Liver (tissue), 8 donors: ENCODE measurements at regions not wholly inside any gene's neighbourhood (a gene's known extent, or its start where the extent isn't known, plus 50 kb on each side); places are given as distances from the start of the nearest gene placed in this dataset.

Experiments
- DNase-seq: peaks from one replicate; pipeline ENCODE4 v3.0.0-alpha.2; 2017; ENCODE audit warnings: low spot score
- H3K27ac ChIP-seq, 2 donors: one replicate each; pipeline ENCODE4 v1.7.0; 2013; ENCODE audit warnings: inconsistent platforms in 2 of 2, low read length in 2 of 2, control low read depth in 1 of 2, low read depth in 1 of 2, mild to moderate bottlenecking in 1 of 2
- H3K27me3 ChIP-seq, 4 donors: one replicate each; pipeline versions ENCODE4 v1.6.1 to v1.7.0; 2013; ENCODE audit warnings: low read length in 3 of 4, inconsistent platforms in 1 of 4, mild to moderate bottlenecking in 1 of 4, moderate library complexity in 1 of 4; ENCODE audit not compliant: control insufficient read depth in 4 of 4, insufficient read depth in 4 of 4
- H3K36me3 ChIP-seq, 4 donors: one replicate each; pipeline versions ENCODE4 v1.6.1 to v1.7.0; 2013; ENCODE audit warnings: low read length in 3 of 4, mild to moderate bottlenecking in 3 of 4, low read depth in 1 of 4, moderate library complexity in 1 of 4; ENCODE audit not compliant: control insufficient read depth in 4 of 4, insufficient read depth in 3 of 4
- H3K4me1 ChIP-seq, 4 donors: one replicate each; pipeline versions ENCODE4 v1.6.1 to v1.7.0; 2013; ENCODE audit warnings: low read length in 3 of 4, mild to moderate bottlenecking in 3 of 4, moderate library complexity in 1 of 4; ENCODE audit not compliant: control insufficient read depth in 4 of 4, insufficient read depth in 4 of 4
- H3K4me3 ChIP-seq, 3 donors: one replicate each; pipeline versions ENCODE4 v1.6.1 to v1.7.0; 2013; ENCODE audit warnings: low read length in 3 of 3, control low read depth in 1 of 3, low read depth in 1 of 3, mild to moderate bottlenecking in 1 of 3
- H3K9ac ChIP-seq, 2 donors: one replicate each; pipeline ENCODE4 v1.7.0; 2013; ENCODE audit warnings: low read length in 2 of 2, mild to moderate bottlenecking in 2 of 2, moderate library complexity in 2 of 2, control low read depth in 1 of 2, low read depth in 1 of 2
- H3K9me3 ChIP-seq, 4 donors: one replicate each; pipeline versions ENCODE4 v1.6.1 to v1.7.0; 2013; ENCODE audit warnings: low read length in 3 of 4; ENCODE audit not compliant: control insufficient read depth in 4 of 4
- ATF3 ChIP-seq: IDR thresholded peaks from 2 replicates; pipeline ENCODE4 v1.6.1; 2016; ENCODE audit warnings: antibody characterized with exemption
- CTCF ChIP-seq: fragments of 150-350 bp; IDR thresholded peaks from 2 replicates; pipeline ENCODE4 v1.5.1; 2017; ENCODE audit warnings: improper control_type of control experiment, low read depth, low read length; ENCODE audit not compliant: missing input control
- EGR1 ChIP-seq, 2 donors: IDR thresholded peaks; 2 replicates each; pipeline ENCODE4 v1.6.1; 2016 to 2018; ENCODE audit warnings: antibody characterized with exemption in 2 of 2, low read depth in 2 of 2
- FOXA1 ChIP-seq: IDR thresholded peaks from 2 replicates; pipeline ENCODE4 v1.6.1; 2016; ENCODE audit warnings: antibody characterized with exemption
- FOXA2 ChIP-seq: IDR thresholded peaks from 2 replicates; pipeline ENCODE4 v1.6.1; 2016; ENCODE audit warnings: antibody characterized with exemption
- GABPA ChIP-seq, 2 donors: IDR thresholded peaks in 1 of 2; conservative IDR thresholded peaks in 1 of 2; 2 replicates each; pipeline ENCODE4 v1.6.1; 2016; ENCODE audit warnings: antibody characterized with exemption in 2 of 2, mild to moderate bottlenecking in 1 of 2, moderate library complexity in 1 of 2
- HNF4A ChIP-seq, 2 donors: conservative IDR thresholded peaks; 2 replicates each; pipeline ENCODE4 v1.6.1; 2016; ENCODE audit warnings: antibody characterized with exemption in 2 of 2, mild to moderate bottlenecking in 2 of 2
- HNF4G ChIP-seq: IDR thresholded peaks from 2 replicates; pipeline ENCODE4 v1.6.1; 2016; ENCODE audit warnings: antibody characterized with exemption
- JUND ChIP-seq, 2 donors: IDR thresholded peaks; 2 replicates each; pipeline ENCODE4 v1.6.1; 2016; ENCODE audit warnings: antibody characterized with exemption in 2 of 2
- MAX ChIP-seq: IDR thresholded peaks from 2 replicates; pipeline ENCODE4 v1.6.1; 2016; ENCODE audit warnings: antibody characterized with exemption
- NR2F2 ChIP-seq: IDR thresholded peaks from 2 replicates; pipeline ENCODE4 v1.6.1; 2016; ENCODE audit warnings: antibody characterized with exemption
- RAD21 ChIP-seq, 2 donors: IDR thresholded peaks; 2 replicates each; pipeline ENCODE4 v1.6.1; 2016; ENCODE audit warnings: antibody characterized with exemption in 2 of 2, mild to moderate bottlenecking in 2 of 2
- REST ChIP-seq: IDR thresholded peaks from 2 replicates; pipeline ENCODE4 v1.6.1; 2016; ENCODE audit warnings: antibody characterized with exemption, mild to moderate bottlenecking
- RXRA ChIP-seq, 2 donors: IDR thresholded peaks; 2 replicates each; pipeline ENCODE4 v1.6.1; 2017 to 2018; ENCODE audit warnings: antibody characterized with exemption in 2 of 2, mild to moderate bottlenecking in 1 of 2
- SP1 ChIP-seq: IDR thresholded peaks from 2 replicates; pipeline ENCODE4 v1.6.1; 2018; ENCODE audit warnings: antibody characterized with exemption, mild to moderate bottlenecking
- TAF1 ChIP-seq: conservative IDR thresholded peaks from 2 replicates; pipeline ENCODE4 v1.6.1; 2016; ENCODE audit warnings: antibody characterized with exemption, mild to moderate bottlenecking
- YY1 ChIP-seq: IDR thresholded peaks from 2 replicates; pipeline ENCODE4 v1.6.1; 2016; ENCODE audit warnings: antibody characterized with exemption, mild to moderate bottlenecking
- ZBTB33 ChIP-seq: IDR thresholded peaks from 2 replicates; pipeline ENCODE4 v1.6.1; 2016; ENCODE audit warnings: antibody characterized with exemption
- WGBS: extraction: QIAGEN DNeasy Blood & Tissue Kit; methylation state at CpG from one replicate; pipeline ENCODE4 v1.1.7; 2013; 5-methylcytosine and 5-hydroxymethylcytosine counted together
- donor health status: healthy.
- donor health status: healthy.
- donor health status: healthy.
- donor health status: healthy.
- donor health status: healthy.

- H3K4me1 ChIP-seq = peaks cover 13 to 25% (median 22%) of the 10 kb centered on the region in 4 donors
- WGBS = 90% methylated on average over 5 of the region's 5 CpGs
- no peak for DNase-seq
Observed at GRCh38 chr3:194279701-194280360, 71.3 kb downstream of the CPN2 start.

More at GRCh38 chr3:194279701-194280360, 71.3 kb downstream of the CPN2 start:
- no peaks in the 10 kb centered on the region for H3K27me3 ChIP-seq
- no peak overlapping the region for H3K27ac ChIP-seq
- no peak overlapping the region for H3K9ac ChIP-seq
- TF ChIP-seq FOXA2 (no peak), NR2F2 (no peak), YY1 (no peak), HNF4A (conservative IDR thresholded peaks at IDR 0.05) (no peak), TAF1 (no peak), EGR1 (IDR thresholded peaks at IDR 0.05; ENCODE audit: low read depth in 2 of 2) (no peak), RXRA (IDR thresholded peaks at IDR 0.05) (no peak), ATF3 (no peak), JUND (IDR thresholded peaks at IDR 0.05) (no peak), MAX (no peak), SP1 (no peak), RAD21 (IDR thresholded peaks at IDR 0.05) (no peak), REST (no peak), HNF4G (no peak), GABPA (IDR thresholded peaks at IDR 0.05 in 1 of 2, conservative IDR thresholded peaks at IDR 0.05 in 1 of 2) (no peak), CTCF (no peak), ZBTB33 (no peak), FOXA1 (no peak)
- no peaks in the 10 kb centered on the region for H3K9me3 ChIP-seq
- H3K36me3 ChIP-seq = no peaks in the 10 kb centered on the region
- no peak overlapping the region for H3K4me3 ChIP-seq
